GM23338 (cell line): ENCODE measurements at regions not wholly inside any gene's neighbourhood (a gene's known extent, or its start where the extent isn't known, plus 50 kb on each side); places are given as distances from the start of the nearest gene placed in this dataset.

Experiments used
- ATAC-seq: fragments of 200-7000 bp; cut with Tn5 transposase; 3 replicates; pipeline ENCODE4 v1.9.1; 2020
- DNase-seq: peaks from one replicate; pipeline ENCODE4 v3.0.0-alpha.2; 2015; ENCODE audit warnings: low spot score
- H2AFZ ChIP-seq: fragments of 200-600 bp; sonication (generic); 2 replicates; pipeline ENCODE4 v1.8.0; 2016; ENCODE audit warnings: antibody characterized with exemption, mild to moderate bottlenecking, moderate library complexity
- H3F3A ChIP-seq: fragments of 200-600 bp; sonication (generic); replicated peaks from 2 replicates; pipeline ENCODE4 v1.8.0; 2017; ENCODE audit warnings: antibody characterized with exemption, mixed run types, low read depth
- H3K27ac ChIP-seq: fragments of 200-600 bp; sonication (generic); 2 replicates; pipeline ENCODE4 v1.6.1; 2016; ENCODE audit warnings: low read depth
- H3K27me3 ChIP-seq: fragments of 200-600 bp; sonication (generic); 2 replicates; pipeline ENCODE4 v1.8.0; 2016; ENCODE audit warnings: mild to moderate bottlenecking, mixed run types, moderate library complexity; ENCODE audit not compliant: insufficient read depth
- H3K36me3 ChIP-seq: fragments of 200-600 bp; sonication (generic); 2 replicates; pipeline ENCODE4 v1.8.0; 2016; ENCODE audit warnings: mild to moderate bottlenecking; ENCODE audit not compliant: insufficient read depth
- H3K4me1 ChIP-seq: fragments of 200-600 bp; sonication (generic); 2 replicates; pipeline ENCODE4 v1.8.0; 2016; ENCODE audit warnings: mild to moderate bottlenecking, moderate library complexity; ENCODE audit not compliant: insufficient read depth
- H3K4me2 ChIP-seq: fragments of 200-600 bp; sonication (generic); 2 replicates; pipeline ENCODE4 v1.7.1; 2017; ENCODE audit warnings: mixed run types
- H3K4me3 ChIP-seq: fragments of 200-600 bp; sonication (generic); 2 replicates; pipeline ENCODE4 v1.6.1; 2016; ENCODE audit warnings: mixed run types
- H3K79me2 ChIP-seq: fragments of 200-600 bp; sonication (generic); replicated peaks from 2 replicates; pipeline ENCODE4 v1.8.0; 2017; ENCODE audit warnings: mild to moderate bottlenecking; ENCODE audit not compliant: insufficient read depth
- H3K9me2 ChIP-seq: fragments of 200-600 bp; sonication (generic); 2 replicates; pipeline ENCODE4 v1.8.0; 2017; ENCODE audit not compliant: insufficient read depth
- H4K20me1 ChIP-seq: fragments of 200-600 bp; sonication (generic); replicated peaks from 2 replicates; pipeline ENCODE4 v1.8.0; 2017; ENCODE audit warnings: mild to moderate bottlenecking; ENCODE audit not compliant: insufficient read depth
- H3K27ac Mint-ChIP-seq: 2 replicates; pipeline ENCODE4 v1.8.0; 2020; ENCODE audit warnings: inconsistent platforms, mild to moderate bottlenecking, moderate library complexity, mixed read lengths
- H3K27me3 Mint-ChIP-seq: 3 replicates; pipeline ENCODE4 v1.8.0; 2022; ENCODE audit warnings: low read depth, mild to moderate bottlenecking, moderate library complexity, mixed read lengths, inconsistent platforms; ENCODE audit not compliant: insufficient read depth, poor library complexity
- H3K36me3 Mint-ChIP-seq: 3 replicates; pipeline ENCODE4 v1.8.0; 2021; ENCODE audit warnings: low read depth, mild to moderate bottlenecking, inconsistent platforms, moderate library complexity, mixed read lengths
- H3K4me1 Mint-ChIP-seq: 3 replicates; pipeline ENCODE4 v1.8.0; 2020; ENCODE audit warnings: mild to moderate bottlenecking, inconsistent platforms, mixed read lengths
- H3K4me3 Mint-ChIP-seq: 3 replicates; pipeline ENCODE4 v1.8.0; 2021; ENCODE audit warnings: moderate library complexity, mild to moderate bottlenecking, inconsistent platforms, mixed read lengths
- H3K9me3 Mint-ChIP-seq: 3 replicates; pipeline ENCODE4 v1.8.0; 2020; ENCODE audit warnings: moderate library complexity, mild to moderate bottlenecking, inconsistent platforms, mixed read lengths
- CREB1 ChIP-seq: fragments of 250-450 bp; sonication (Bioruptor Pico); IDR thresholded peaks from 2 replicates; pipeline ENCODE4 v1.5.0; 2020; ENCODE audit warnings: low read depth, mild to moderate bottlenecking, moderate library complexity
- CTCF ChIP-seq, 2 experiments: fragments of 200-600 bp in 1 of 2; sonication (generic) in 1 of 2; conservative IDR thresholded peaks; 2 replicates each; pipeline versions ENCODE4 v1.5.1 to v1.6.1; 2016 to 2017; ENCODE audit warnings: antibody characterized with exemption in 2 of 2, low read depth in 2 of 2, mild to moderate bottlenecking in 2 of 2, moderate library complexity in 1 of 2
- ETS1 ChIP-seq: IDR thresholded peaks from 2 replicates; pipeline ENCODE4 v1.6.1; 2016; ENCODE audit warnings: antibody characterized with exemption
- EZH2 ChIP-seq: fragments of 200-600 bp; sonication (generic); IDR thresholded peaks from one replicate; pipeline ENCODE4 v1.8.0; 2017; ENCODE audit warnings: antibody characterized with exemption, mild to moderate bottlenecking, low read depth; ENCODE audit not compliant: unreplicated experiment
- EZH2phosphoT487 ChIP-seq: fragments of 200-600 bp; sonication (generic); IDR thresholded peaks from one replicate; pipeline ENCODE4 v1.8.1; 2018; ENCODE audit warnings: antibody characterized with exemption; ENCODE audit not compliant: unreplicated experiment
- JUNB ChIP-seq: IDR thresholded peaks from one replicate; pipeline ENCODE4 v1.6.1; 2016; ENCODE audit warnings: antibody characterized with exemption; ENCODE audit not compliant: unreplicated experiment
- NANOG ChIP-seq: IDR thresholded peaks from 2 replicates; pipeline ENCODE4 v1.6.1; 2016; ENCODE audit warnings: antibody characterized with exemption, borderline replicate concordance
- POLR2AphosphoS5 ChIP-seq: IDR thresholded peaks from 2 replicates; pipeline ENCODE4 v1.6.1; 2016; ENCODE audit warnings: antibody characterized with exemption, low read depth
- REST ChIP-seq: IDR thresholded peaks from one replicate; pipeline ENCODE4 v1.6.1; 2018; ENCODE audit warnings: antibody characterized with exemption; ENCODE audit not compliant: unreplicated experiment
- STAT1 ChIP-seq: IDR thresholded peaks from one replicate; pipeline ENCODE4 v1.6.1; 2016; ENCODE audit warnings: antibody characterized with exemption; ENCODE audit not compliant: unreplicated experiment
- ZNF114 ChIP-seq: fragments of 250-450 bp; sonication (Bioruptor Pico); IDR thresholded peaks from 2 replicates; pipeline ENCODE4 v1.5.0; 2020; ENCODE audit warnings: mild to moderate bottlenecking, moderate library complexity
- ZNF331 ChIP-seq: fragments of 250-450 bp; sonication (Bioruptor Pico); IDR thresholded peaks from 2 replicates; pipeline ENCODE4 v1.5.0; 2020; ENCODE audit warnings: low read depth, mild to moderate bottlenecking, moderate library complexity
- ZNF462 ChIP-seq: fragments of 250-450 bp; sonication (Bioruptor Pico); IDR thresholded peaks from 2 replicates; pipeline ENCODE4 v1.5.0; 2020; ENCODE audit warnings: mild to moderate bottlenecking, moderate library complexity

- Mint-ChIP-seq H3K36me3 (no peaks in the 10 kb centered on the region), H3K27ac (no peak overlapping the region), H3K4me3 (no peak overlapping the region), H3K27me3 (peaks cover 19% of the 10 kb centered on the region), H3K9me3 (no peaks in the 10 kb centered on the region; the same call in 2 of the 3 replicates), H3K4me1 (peaks cover 8% of the 10 kb centered on the region; the same call in 2 of the 3 replicates)
- TF ChIP-seq JUNB (no peak), EZH2 (no peak), ETS1 (no peak), ZNF331 (no peak), STAT1 (no peak), POLR2AphosphoS5 (no peak), NANOG (no peak), CREB1 (no peak), ZNF462 (CRISPR knock-in tag) (no peak), REST (no peak), CTCF (conservative IDR thresholded peaks at IDR 0.05; ENCODE audit: low read depth in 2 of 2) (no peak), ZNF114 (CRISPR knock-in tag) (no peak), EZH2phosphoT487 (no peak)
- H3K4me1 ChIP-seq: no peaks in the 10 kb centered on the region
- ATAC-seq (no peak), DNase-seq (no peak)
- no peaks in the 10 kb centered on the region for H3K36me3 ChIP-seq
- H3F3A ChIP-seq: no peaks in the 10 kb centered on the region
- no peak overlapping the region for H3K4me2 ChIP-seq
- no peak overlapping the region for H3K4me3 ChIP-seq
- H3K9me2 ChIP-seq: no peaks in the 10 kb centered on the region
- H4K20me1 ChIP-seq: no peaks in the 10 kb centered on the region
- H2AFZ ChIP-seq: no peak overlapping the region
- no peaks in the 10 kb centered on the region for H3K79me2 ChIP-seq
- H3K27me3 ChIP-seq: peaks cover 8% of the 10 kb centered on the region; the same call in 1 of the 2 replicates
- H3K27ac ChIP-seq: no peak overlapping the region
Measured at GRCh38 chr20:57094252-57094891, 172.1 kb downstream of the BMP7 start.
